HCT116 (cell line): ENCODE measurements at regions not wholly inside any gene's neighbourhood (a gene's known extent, or its start where the extent isn't known, plus 50 kb on each side); places are given as distances from the start of the nearest gene placed in this dataset.

Experiments used
- ATAC-seq: fragments of 200-7000 bp; cut with Tn5 transposase; 2 replicates; pipeline ENCODE4 v1.9.1; 2020; ENCODE audit warnings: mild to moderate bottlenecking, moderate library complexity
- BruUV-seq: library from RNA; stranded (reverse); fragments of 400-500 nt; replicated peaks from 2 replicates; lab custom pipeline; 2021; lab: Mats Ljungman, UMichigan
- CTCF ChIA-PET: fragments of 300-600 bp; sonication (Branson Sonifier 250); formaldehyde crosslinking; loops from one replicate; lab custom pipeline; 2021; ENCODE audit warnings: antibody characterized with exemption; lab: Charles Lee
- POLR2A ChIA-PET: fragments of 300-600, 350-600 bp; sonication (Branson Sonifier 250); formaldehyde crosslinking; loops from one replicate; lab custom pipeline; 2021; ENCODE audit warnings: antibody characterized with exemption; lab: Charles Lee
- RAD21 ChIA-PET, 2 experiments: fragments of 300-600 bp; sonication (Branson Sonifier 250); formaldehyde crosslinking; loops; one replicate each; lab custom pipeline; 2023; ENCODE audit warnings: low total read pairs in 2 of 2; ENCODE audit not compliant: uncharacterized antibody in 2 of 2, unreplicated experiment in 2 of 2, low non-redundant PET in 1 of 2; lab: Charles Lee
- DNase-seq: peaks from one replicate; pipeline ENCODE4 v3.0.0-alpha.2; 2010; ENCODE audit warnings: low read depth, low spot score
- H2AFZ ChIP-seq: fragments of 200-600 bp; shearing (Covaris generic), sonication (generic); 2 replicates; pipeline ENCODE4 v1.6.1; 2017; ENCODE audit warnings: low read depth, mixed run types, mixed read lengths, antibody characterized with exemption, low read length; ENCODE audit not compliant: poor library complexity, severe bottlenecking
- H3K27ac ChIP-seq: 2 replicates; pipeline ENCODE4 v1.5.1; 2012; ENCODE audit warnings: low read depth, low read length
- H3K27me3 ChIP-seq: fragments of 200-600 bp; sonication (generic); 2 replicates; pipeline ENCODE4 v1.6.1; 2016; ENCODE audit warnings: mixed run types, low read length, mixed read lengths; ENCODE audit not compliant: insufficient read depth
- H3K36me3 ChIP-seq, 2 experiments: fragments of 200-500 bp in 1 of 2; fragments of 200-600 bp in 1 of 2; sonication (Bioruptor generic) in 1 of 2; sonication (generic) in 1 of 2; 2 replicates each; pipeline versions ENCODE4 v1.5.1 to v1.6.1; 2014 to 2016; ENCODE audit warnings: low read length in 2 of 2, inconsistent platforms in 1 of 2, mixed read lengths in 1 of 2, mixed run types in 1 of 2; ENCODE audit not compliant: insufficient read depth in 2 of 2, control insufficient read depth in 1 of 2
- H3K4me1 ChIP-seq, 2 experiments: fragments of 200-600 bp in 1 of 2; sonication (generic) in 1 of 2; 2 replicates each; pipeline versions ENCODE4 v1.5.1 to v1.6.1; 2012 to 2017; ENCODE audit warnings: low read length in 2 of 2, inconsistent platforms in 1 of 2, mild to moderate bottlenecking in 1 of 2, mixed read lengths in 1 of 2, mixed run types in 1 of 2, moderate library complexity in 1 of 2; ENCODE audit not compliant: insufficient read depth in 2 of 2, control insufficient read depth in 1 of 2
- H3K4me2 ChIP-seq: fragments of 200-600 bp; sonication (generic); 2 replicates; pipeline ENCODE4 v1.6.1; 2017; ENCODE audit warnings: mixed run types, low read length, mixed read lengths
- H3K4me3 ChIP-seq, 2 experiments: fragments of 200-600 bp in 1 of 2; sonication (generic) in 1 of 2; replicated peaks in 1 of 2; 2 replicates each; pipeline ENCODE4 v1.5.1; 2011 to 2016; ENCODE audit warnings: low read length in 2 of 2, control low read depth in 1 of 2, low read depth in 1 of 2, mild to moderate bottlenecking in 1 of 2, mixed read lengths in 1 of 2, mixed run types in 1 of 2
- H3K79me2 ChIP-seq: fragments of 200-600 bp; sonication (generic); 2 replicates; pipeline ENCODE4 v1.6.1; 2017; ENCODE audit warnings: mild to moderate bottlenecking, mixed run types, low read length, moderate library complexity, mixed read lengths; ENCODE audit not compliant: insufficient read depth
- H3K9ac ChIP-seq: fragments of 200-600 bp; sonication (generic); 2 replicates; pipeline ENCODE4 v1.6.1; 2016; ENCODE audit warnings: low read length, mixed read lengths
- H3K9me2 ChIP-seq: fragments of 200-600 bp; sonication (generic), shearing (Covaris generic); 2 replicates; pipeline ENCODE4 v1.6.1; 2017; ENCODE audit warnings: mixed run types, mild to moderate bottlenecking, moderate library complexity; ENCODE audit not compliant: insufficient read depth
- H3K9me3 ChIP-seq, 2 experiments: fragments of 200-500 bp in 1 of 2; fragments of 200-600 bp in 1 of 2; sonication (Bioruptor generic) in 1 of 2; sonication (generic) in 1 of 2; 2 replicates each; pipeline ENCODE4 v1.6.1; 2014 to 2017; ENCODE audit warnings: low read length in 2 of 2, mixed read lengths in 2 of 2, inconsistent platforms in 1 of 2, low read depth in 1 of 2, mild to moderate bottlenecking in 1 of 2, mixed run types in 1 of 2, moderate library complexity in 1 of 2; ENCODE audit not compliant: control insufficient read depth in 1 of 2, insufficient read depth in 1 of 2
- H4K20me1 ChIP-seq: fragments of 200-600 bp; sonication (generic), shearing (Covaris generic); 2 replicates; pipeline ENCODE4 v1.6.1; 2017; ENCODE audit warnings: mixed run types, mild to moderate bottlenecking, moderate library complexity; ENCODE audit not compliant: insufficient read depth
- CTCF ChIP-seq, 3 experiments: fragments of 200-600 bp in 1 of 3; sonication (generic) in 1 of 3; IDR thresholded peaks in 2 of 3; conservative IDR thresholded peaks in 1 of 3; 2 replicates each; pipeline ENCODE4 v1.5.1; 2012 to 2017; ENCODE audit warnings: low read depth in 2 of 3, low read length in 2 of 3, antibody characterized with exemption in 1 of 3, borderline replicate concordance in 1 of 3, control low read depth in 1 of 3, mild to moderate bottlenecking in 1 of 3, mixed read lengths in 1 of 3, mixed run types in 1 of 3, moderate library complexity in 1 of 3; ENCODE audit not compliant: insufficient read depth in 1 of 3
- ELF1 ChIP-seq: IDR thresholded peaks from 2 replicates; pipeline ENCODE4 v1.6.1; 2012; ENCODE audit warnings: low read depth, borderline replicate concordance
- EZH2 ChIP-seq: fragments of 200-600 bp; sonication (generic); IDR thresholded peaks from 2 replicates; pipeline ENCODE4 v1.6.1; 2017; ENCODE audit warnings: antibody characterized with exemption, mixed run types
- FOSL1 ChIP-seq: IDR thresholded peaks from 2 replicates; pipeline ENCODE4 v1.6.1; 2012; ENCODE audit warnings: low read depth
- POLR2AphosphoS5 ChIP-seq: IDR thresholded peaks from 2 replicates; pipeline ENCODE4 v1.6.1; 2011; ENCODE audit warnings: mild to moderate bottlenecking, low read depth, low read length, moderate library complexity
- RAD21 ChIP-seq: IDR thresholded peaks from 2 replicates; pipeline ENCODE4 v1.6.1; 2012; ENCODE audit warnings: low read depth, mild to moderate bottlenecking
- SP1 ChIP-seq: IDR thresholded peaks from 2 replicates; pipeline ENCODE4 v1.6.1; 2012; ENCODE audit warnings: low read depth
- SRF ChIP-seq: IDR thresholded peaks from 2 replicates; pipeline ENCODE4 v1.6.1; 2012; ENCODE audit warnings: low read depth
- TCF7L2 ChIP-seq: IDR thresholded peaks from 2 replicates; pipeline ENCODE4 v1.7.0; 2011; ENCODE audit warnings: borderline replicate concordance, inconsistent platforms; ENCODE audit not compliant: insufficient read depth, insufficient read length; ENCODE audit errors: extremely low read depth
- YY1 ChIP-seq: IDR thresholded peaks from 2 replicates; pipeline ENCODE4 v1.6.1; 2011; ENCODE audit warnings: low read length, low read depth, moderate library complexity, mild to moderate bottlenecking; ENCODE audit not compliant: insufficient replicate concordance; ENCODE audit errors: extremely low read depth
- intact Hi-C: fragments of 100-400 bp; cut with micrococcal nuclease; formaldehyde crosslinking; loops from 2 replicates; pipeline ENCODE4 v1.10.0; 2022
- TF ChIP-seq, protein P1 (sequence below): IDR thresholded peaks from 2 replicates; pipeline ENCODE4 v1.6.1; 2012

DNA sequence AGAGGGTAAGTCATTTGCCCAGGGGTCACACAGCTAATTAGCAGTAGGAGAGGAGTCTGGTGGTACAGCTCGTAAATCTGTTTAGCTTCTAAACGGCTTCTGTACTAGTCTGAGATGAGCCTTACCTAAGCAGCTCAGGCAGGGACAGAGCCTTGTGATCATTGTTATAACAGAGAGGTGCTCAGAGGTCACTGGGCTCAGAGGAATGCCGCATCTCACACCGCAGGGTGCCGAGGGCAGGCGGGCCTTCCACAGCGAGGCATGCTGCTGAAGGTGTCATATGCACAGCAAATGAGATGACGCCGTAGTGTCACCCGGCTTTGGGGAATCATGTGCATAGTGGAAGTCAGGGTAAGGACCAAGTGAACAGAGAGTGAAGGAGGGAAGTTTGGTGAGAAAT, 305.2 kb upstream of the FMN2 start:
- H3K9me3 ChIP-seq, result peaks cover 15 to 20% of the 10 kb centered on the region in 2 experiments; a peak in 2 of 4 replicates
- no peaks in the 10 kb centered on the region for H3K79me2 ChIP-seq
- no peaks in the 10 kb centered on the region for H4K20me1 ChIP-seq
- POLR2A ChIA-PET, result no interaction called here
- no peaks in the 10 kb centered on the region for H3K4me1 ChIP-seq
- no peaks in the 10 kb centered on the region for H3K36me3 ChIP-seq
- ATAC-seq (no peak), DNase-seq (no peak)
- CTCF ChIA-PET, result no interaction called here
- no peak overlapping the region for H2AFZ ChIP-seq
- no peak overlapping the region for H3K4me2 ChIP-seq
- RAD21 ChIA-PET, result no interaction called here
- BruUV-seq, result no TSS peak
- intact Hi-C loops, result no loop called here
- no peak for TF ChIP-seq FOSL1
- TF ChIP-seq ELF1, result no peak
- TF ChIP-seq, protein P1, sequence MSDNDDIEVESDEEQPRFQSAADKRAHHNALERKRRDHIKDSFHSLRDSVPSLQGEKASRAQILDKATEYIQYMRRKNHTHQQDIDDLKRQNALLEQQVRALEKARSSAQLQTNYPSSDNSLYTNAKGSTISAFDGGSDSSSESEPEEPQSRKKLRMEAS, result no peak
- no peak for TF ChIP-seq CTCF (IDR thresholded peaks at IDR 0.05 in 2 of 3, conservative IDR thresholded peaks at IDR 0.05 in 1 of 3; ENCODE audit: borderline replicate concordance in 1 of 3, insufficient read depth in 1 of 3, low read depth in 2 of 3, low read length in 2 of 3)
- no peak for TF ChIP-seq EZH2
- no peak for TF ChIP-seq SRF
- TF ChIP-seq YY1, result no peak
- TF ChIP-seq SP1, result no peak
- no peak for TF ChIP-seq TCF7L2
- no peak for TF ChIP-seq POLR2AphosphoS5
- no peak for TF ChIP-seq RAD21
- no peak overlapping the region for H3K4me3 ChIP-seq
- H3K27ac ChIP-seq, result no peak overlapping the region
- no peak overlapping the region for H3K9ac ChIP-seq
- no peaks in the 10 kb centered on the region for H3K27me3 ChIP-seq
- no peaks in the 10 kb centered on the region for H3K9me2 ChIP-seq
